HEK293 (cell line): ENCODE measurements at regions not wholly inside any gene's neighbourhood (a gene's known extent, or its start where the extent isn't known, plus 50 kb on each side); places are given as distances from the start of the nearest gene placed in this dataset.

ENCODE experiments used
- CTCF ChIP-seq: fragments of 450-650 bp; formaldehyde crosslinking; IDR thresholded peaks from 2 replicates; pipeline ENCODE4 v1.5.1; 2016; ENCODE audit warnings: missing biosample characterization, missing genetic modification characterization
- KLF17 ChIP-seq: fragments of 450-650 bp; formaldehyde crosslinking; IDR thresholded peaks from 2 replicates; pipeline ENCODE4 v1.5.1; 2016; ENCODE audit warnings: missing biosample characterization, missing genetic modification characterization
- PATZ1 ChIP-seq: fragments of 450-650 bp; formaldehyde crosslinking; IDR thresholded peaks from 2 replicates; pipeline ENCODE4 v1.5.1; 2016; ENCODE audit warnings: missing biosample characterization, missing genetic modification characterization
- PBX3 ChIP-seq: sonication (generic); formaldehyde crosslinking; IDR thresholded peaks from 2 replicates; pipeline ENCODE4 v1.8.1; 2022; ENCODE audit warnings: mild to moderate bottlenecking, moderate library complexity, missing genetic modification reagents
- REST ChIP-seq: fragments of 450-650 bp; formaldehyde crosslinking; IDR thresholded peaks from 2 replicates; pipeline ENCODE4 v1.5.1; 2016; ENCODE audit warnings: missing biosample characterization, missing genetic modification characterization
- TRIM28 ChIP-seq: IDR thresholded peaks from 2 replicates; pipeline ENCODE4 v1.6.1; 2011; ENCODE audit warnings: low read length, control low read depth, borderline replicate concordance
- ZNF10 ChIP-seq: fragments of 450-650 bp; formaldehyde crosslinking; IDR thresholded peaks from 2 replicates; pipeline ENCODE4 v1.5.1; 2017; ENCODE audit warnings: missing biosample characterization, missing genetic modification characterization
- ZNF174 ChIP-seq: fragments of 450-650 bp; formaldehyde crosslinking; IDR thresholded peaks from 2 replicates; pipeline ENCODE4 v1.5.0; 2017; ENCODE audit warnings: missing biosample characterization, mild to moderate bottlenecking, missing genetic modification characterization
- ZNF362 ChIP-seq: fragments of 450-650 bp; formaldehyde crosslinking; IDR thresholded peaks from 2 replicates; pipeline ENCODE4 v1.5.1; 2016; ENCODE audit warnings: missing biosample characterization, missing genetic modification characterization
- ZNF639 ChIP-seq: fragments of 450-650 bp; formaldehyde crosslinking; IDR thresholded peaks from 2 replicates; pipeline ENCODE4 v1.5.1; 2016; ENCODE audit warnings: missing biosample characterization, missing genetic modification characterization
- ZNF792 ChIP-seq: fragments of 450-650 bp; formaldehyde crosslinking; IDR thresholded peaks from 2 replicates; pipeline ENCODE4 v1.5.1; 2016; ENCODE audit warnings: missing biosample characterization, missing genetic modification characterization

- TF ChIP-seq ZNF362 (tag by site-specific recombination) (no peak), ZNF639 (tag by site-specific recombination) (no peak), ZNF792 (no peak), CTCF (no peak), ZNF174 (no peak), TRIM28 (no peak), PBX3 (CRISPR knock-in tag) (no peak), REST (tag by site-specific recombination) (no peak), ZNF10 (no peak), KLF17 (tag by site-specific recombination) (no peak), PATZ1 (tag by site-specific recombination) (no peak)
Measured at GRCh38 chr12:24011927-24012507, 62.5 kb upstream of the SOX5 start.
